SK-N-SH treated with all-trans-retinoic acid at 6 μM for 48 hours (cell line): ENCODE measurements at regions not wholly inside any gene's neighbourhood (a gene's known extent, or its start where the extent isn't known, plus 50 kb on each side); places are given as distances from the start of the nearest gene placed in this dataset.

Experiments used
- RARB ChIP-seq: fragments of 250-450 bp; sonication (Bioruptor Pico); IDR thresholded peaks from 2 replicates; pipeline ENCODE4 v1.8.0; 2021; ENCODE audit warnings: mild to moderate bottlenecking, moderate library complexity
- ZC3H10 ChIP-seq: fragments of 250-450 bp; sonication (Bioruptor Pico); IDR thresholded peaks from 2 replicates; pipeline ENCODE4 v1.5.1; 2021; ENCODE audit warnings: mild to moderate bottlenecking, moderate library complexity
- ZNF565 ChIP-seq: fragments of 450-650 bp; formaldehyde crosslinking; conservative IDR thresholded peaks from 2 replicates; pipeline ENCODE4 v1.5.0; 2020; ENCODE audit warnings: low read depth, mild to moderate bottlenecking, moderate library complexity
- TF ChIP-seq, protein P1 (sequence below): fragments of 250-450 bp; sonication (Bioruptor Pico); IDR thresholded peaks from 2 replicates; pipeline ENCODE4 v1.8.0; 2020; ENCODE audit warnings: mild to moderate bottlenecking, moderate library complexity, borderline replicate concordance

DNA sequence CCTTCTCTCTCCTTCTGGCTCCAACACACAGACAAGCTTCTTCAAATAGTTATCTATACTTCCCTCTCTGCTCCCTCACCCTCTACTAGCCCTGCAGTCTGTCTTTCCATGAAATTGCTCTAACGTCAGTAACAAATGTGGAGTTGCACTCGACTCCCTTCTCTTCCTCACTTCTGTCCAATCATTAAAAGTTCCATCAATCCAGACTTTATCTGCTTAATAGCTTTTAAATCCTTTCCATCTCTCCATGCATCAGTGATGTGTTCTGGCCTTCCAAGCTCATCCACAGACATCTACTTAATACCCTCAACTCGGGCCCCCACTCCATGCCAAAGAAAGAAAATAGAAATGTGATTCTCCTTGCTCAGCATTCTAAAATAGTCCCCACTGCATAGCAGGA, 422.1 kb upstream of the CDH5 start:
- no peak for TF ChIP-seq ZC3H10 (CRISPR knock-in tag)
- no peak for TF ChIP-seq ZNF565 (CRISPR knock-in tag)
- no peak for TF ChIP-seq RARB
- TF ChIP-seq, protein P1, sequence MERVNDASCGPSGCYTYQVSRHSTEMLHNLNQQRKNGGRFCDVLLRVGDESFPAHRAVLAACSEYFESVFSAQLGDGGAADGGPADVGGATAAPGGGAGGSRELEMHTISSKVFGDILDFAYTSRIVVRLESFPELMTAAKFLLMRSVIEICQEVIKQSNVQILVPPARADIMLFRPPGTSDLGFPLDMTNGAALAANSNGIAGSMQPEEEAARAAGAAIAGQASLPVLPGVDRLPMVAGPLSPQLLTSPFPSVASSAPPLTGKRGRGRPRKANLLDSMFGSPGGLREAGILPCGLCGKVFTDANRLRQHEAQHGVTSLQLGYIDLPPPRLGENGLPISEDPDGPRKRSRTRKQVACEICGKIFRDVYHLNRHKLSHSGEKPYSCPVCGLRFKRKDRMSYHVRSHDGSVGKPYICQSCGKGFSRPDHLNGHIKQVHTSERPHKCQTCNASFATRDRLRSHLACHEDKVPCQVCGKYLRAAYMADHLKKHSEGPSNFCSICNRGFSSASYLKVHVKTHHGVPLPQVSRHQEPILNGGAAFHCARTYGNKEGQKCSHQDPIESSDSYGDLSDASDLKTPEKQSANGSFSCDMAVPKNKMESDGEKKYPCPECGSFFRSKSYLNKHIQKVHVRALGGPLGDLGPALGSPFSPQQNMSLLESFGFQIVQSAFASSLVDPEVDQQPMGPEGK (CRISPR knock-in tag): no peak
